ELR (cell line): ENCODE measurements at regions not wholly inside any gene's neighbourhood (a gene's known extent, or its start where the extent isn't known, plus 50 kb on each side); places are given as distances from the start of the nearest gene placed in this dataset.

ENCODE experiments used
- DNase-seq: peaks from one replicate; pipeline ENCODE4 v3.0.0-alpha.2; 2015; ENCODE audit warnings: low read depth

GRCh38 chr13:26837102-26837501, 76.5 kb upstream of the GPR12 start:
- no peak for DNase-seq

GRCh38 chr13:26836626-26837025, 76.0 kb upstream of the GPR12 start:
- DNase-seq = no peak

- no peak for DNase-seq
These were observed 74.1 kb upstream of the GPR12 start for GRCh38 chr13:26834646-26835045.

- no peak for DNase-seq
These were observed 70.8 kb upstream of the GPR12 start for GRCh38 chr13:26831336-26831908.

GRCh38 chr13:26829716-26830115, 69.1 kb upstream of the GPR12 start:
- no peak for DNase-seq

GRCh38 chr13:26824581-26824980, 64.0 kb upstream of the GPR12 start:
- DNase-seq = no peak

GRCh38 chr13:26822146-26822545, 61.6 kb upstream of the GPR12 start:
- DNase-seq = no peak

GRCh38 chr13:26821672-26822071, 61.1 kb upstream of the GPR12 start:
- no peak for DNase-seq

GRCh38 chr13:26820871-26821270, 60.3 kb upstream of the GPR12 start:
- DNase-seq = no peak

GRCh38 chr13:26819046-26819445, 58.5 kb upstream of the GPR12 start:
- no peak for DNase-seq

- DNase-seq = no peak
These were observed 56.3 kb upstream of the GPR12 start for GRCh38 chr13:26816881-26817280.

GRCh38 chr13:26813980-26814348, 53.4 kb upstream of the GPR12 start:
- DNase-seq = no peak

- DNase-seq = no peak
These were observed 52.9 kb upstream of the GPR12 start for GRCh38 chr13:26813321-26813979.

- DNase-seq = no peak
These were observed 51.0 kb upstream of the GPR12 start for GRCh38 chr13:26811581-26811980.
